Osteocyte (in vitro differentiated cells): ENCODE measurements at regions not wholly inside any gene's neighbourhood (a gene's known extent, or its start where the extent isn't known, plus 50 kb on each side); places are given as distances from the start of the nearest gene placed in this dataset.

Source experiments
- DNase-seq: peaks from one replicate; pipeline ENCODE4 v3.0.0; 2021; ENCODE audit warnings: mixed read lengths; ENCODE audit not compliant: unreplicated experiment; ENCODE audit errors: extremely low spot score
- H3K27ac Mint-ChIP-seq: one replicate; pipeline ENCODE4 v1.8.0; 2021; ENCODE audit warnings: mild to moderate bottlenecking, mixed read lengths; ENCODE audit not compliant: unreplicated experiment
- H3K27me3 Mint-ChIP-seq: one replicate; pipeline ENCODE4 v1.8.0; 2021; ENCODE audit warnings: mixed read lengths; ENCODE audit not compliant: unreplicated experiment
- H3K36me3 Mint-ChIP-seq: one replicate; pipeline ENCODE4 v1.8.0; 2021; ENCODE audit warnings: mixed read lengths; ENCODE audit not compliant: unreplicated experiment
- H3K4me1 Mint-ChIP-seq: one replicate; pipeline ENCODE4 v1.8.0; 2021; ENCODE audit warnings: mixed read lengths; ENCODE audit not compliant: unreplicated experiment
- H3K4me3 Mint-ChIP-seq: one replicate; pipeline ENCODE4 v1.8.0; 2021; ENCODE audit warnings: mild to moderate bottlenecking, moderate library complexity, mixed read lengths; ENCODE audit not compliant: unreplicated experiment
- H3K9me3 Mint-ChIP-seq: one replicate; pipeline ENCODE4 v1.8.0; 2021; ENCODE audit warnings: mixed read lengths; ENCODE audit not compliant: unreplicated experiment
- TF ChIP-seq, protein P1 (sequence below): fragments of 200-600 bp; sonication (generic); IDR thresholded peaks from 2 replicates; pipeline ENCODE4 v1.5.0; 2021; ENCODE audit warnings: antibody characterized with exemption, mild to moderate bottlenecking, moderate library complexity

DNA sequence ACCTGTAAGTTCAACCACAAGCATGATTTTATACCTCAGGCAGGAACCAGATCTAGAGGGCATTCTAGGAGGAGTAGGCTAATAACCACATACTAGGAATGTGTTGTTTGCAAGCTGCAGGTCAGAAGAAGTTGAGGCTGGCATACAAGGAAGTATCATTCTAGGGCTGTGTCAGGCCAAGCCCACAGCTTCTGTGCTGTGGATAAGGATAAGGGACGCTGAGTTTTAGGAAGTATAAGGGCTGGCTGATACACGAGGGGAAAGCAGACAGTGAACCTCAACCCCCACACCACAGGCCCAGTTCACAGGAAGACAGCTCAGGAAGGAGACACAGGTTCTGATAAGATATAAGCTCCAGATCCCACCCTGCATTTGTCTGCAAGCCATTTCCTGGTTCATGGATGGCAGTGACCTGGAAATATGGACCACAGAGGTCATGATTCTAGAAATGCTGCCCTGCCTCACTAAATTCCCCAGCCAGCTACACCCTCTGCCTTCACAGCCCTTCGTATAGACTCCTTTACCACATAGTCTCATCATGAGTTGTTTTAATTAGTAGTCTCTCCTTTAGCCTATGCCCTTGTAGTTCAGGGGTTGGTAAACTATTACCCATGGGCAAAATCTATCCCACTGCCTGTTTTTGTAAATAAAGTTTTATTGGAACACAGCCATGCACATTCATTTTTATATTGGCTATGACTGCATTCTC, 260.7 kb downstream of the OPA1 start:
- TF ChIP-seq, protein P1, sequence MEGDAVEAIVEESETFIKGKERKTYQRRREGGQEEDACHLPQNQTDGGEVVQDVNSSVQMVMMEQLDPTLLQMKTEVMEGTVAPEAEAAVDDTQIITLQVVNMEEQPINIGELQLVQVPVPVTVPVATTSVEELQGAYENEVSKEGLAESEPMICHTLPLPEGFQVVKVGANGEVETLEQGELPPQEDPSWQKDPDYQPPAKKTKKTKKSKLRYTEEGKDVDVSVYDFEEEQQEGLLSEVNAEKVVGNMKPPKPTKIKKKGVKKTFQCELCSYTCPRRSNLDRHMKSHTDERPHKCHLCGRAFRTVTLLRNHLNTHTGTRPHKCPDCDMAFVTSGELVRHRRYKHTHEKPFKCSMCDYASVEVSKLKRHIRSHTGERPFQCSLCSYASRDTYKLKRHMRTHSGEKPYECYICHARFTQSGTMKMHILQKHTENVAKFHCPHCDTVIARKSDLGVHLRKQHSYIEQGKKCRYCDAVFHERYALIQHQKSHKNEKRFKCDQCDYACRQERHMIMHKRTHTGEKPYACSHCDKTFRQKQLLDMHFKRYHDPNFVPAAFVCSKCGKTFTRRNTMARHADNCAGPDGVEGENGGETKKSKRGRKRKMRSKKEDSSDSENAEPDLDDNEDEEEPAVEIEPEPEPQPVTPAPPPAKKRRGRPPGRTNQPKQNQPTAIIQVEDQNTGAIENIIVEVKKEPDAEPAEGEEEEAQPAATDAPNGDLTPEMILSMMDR = no peak

DNA sequence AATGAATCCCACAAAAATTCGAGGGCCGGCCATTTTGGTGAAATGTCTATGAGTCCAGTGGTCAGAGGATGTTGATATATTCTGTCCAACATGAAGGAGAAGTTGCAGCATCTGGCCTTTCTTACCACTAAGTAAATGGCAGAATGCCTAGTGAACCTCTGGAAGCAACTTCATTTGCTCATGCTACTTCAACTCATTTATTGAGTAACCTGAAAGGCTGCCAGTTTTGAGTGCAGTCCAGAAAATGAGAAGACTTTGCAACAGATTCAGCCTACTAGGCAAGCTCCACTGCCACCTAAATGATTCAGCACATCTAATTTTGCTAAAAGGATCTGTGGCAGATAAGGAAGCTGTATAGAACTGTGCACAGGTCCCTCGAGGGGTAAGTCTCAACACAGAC, 265.0 kb downstream of the OPA1 start:
- no peaks in the 10 kb centered on the region for H3K9me3 Mint-ChIP-seq
- H3K36me3 Mint-ChIP-seq = no peaks in the 10 kb centered on the region
- peaks cover 49% of the 10 kb centered on the region for H3K27me3 Mint-ChIP-seq
- H3K4me1 Mint-ChIP-seq = peaks cover 4% of the 10 kb centered on the region
- no peak for DNase-seq
- TF ChIP-seq, protein P1 = no peak
- no peak overlapping the region for H3K4me3 Mint-ChIP-seq
- no peak overlapping the region for H3K27ac Mint-ChIP-seq

More for the DNA sequence above, 260.7 kb downstream of the OPA1 start:
- Mint-ChIP-seq H3K9me3 (no peaks in the 10 kb centered on the region), H3K4me3 (no peak overlapping the region), H3K36me3 (no peaks in the 10 kb centered on the region), H3K27ac (no peak overlapping the region), H3K4me1 (peaks cover 20% of the 10 kb centered on the region), H3K27me3 (peaks cover 23% of the 10 kb centered on the region)
- no peak for DNase-seq

DNA sequence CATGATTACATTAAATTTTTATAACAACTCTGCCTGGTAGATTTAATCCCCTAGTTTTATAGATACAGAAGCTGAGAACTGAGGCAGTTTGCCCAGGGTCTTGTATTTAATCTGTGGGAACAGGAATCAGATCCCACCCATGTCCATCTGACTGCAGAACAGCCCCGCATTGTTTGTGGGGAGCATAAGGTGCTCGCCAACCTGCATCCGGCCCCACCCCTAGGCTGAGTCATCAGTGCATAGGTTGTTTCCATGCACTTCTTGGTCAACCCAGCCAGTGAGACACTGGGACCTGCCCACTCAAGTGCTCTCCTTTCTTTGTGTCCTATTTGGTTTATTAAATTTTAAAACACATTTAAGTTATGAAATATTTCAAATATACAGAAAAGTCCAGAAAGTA, 266.2 kb downstream of the OPA1 start:
- Mint-ChIP-seq H3K4me3 (no peak overlapping the region), H3K4me1 (no peaks in the 10 kb centered on the region), H3K27ac (no peak overlapping the region), H3K9me3 (no peaks in the 10 kb centered on the region), H3K27me3 (peaks cover 56% of the 10 kb centered on the region), H3K36me3 (no peaks in the 10 kb centered on the region)
- no peak for DNase-seq
- TF ChIP-seq, protein P1 = no peak

DNA sequence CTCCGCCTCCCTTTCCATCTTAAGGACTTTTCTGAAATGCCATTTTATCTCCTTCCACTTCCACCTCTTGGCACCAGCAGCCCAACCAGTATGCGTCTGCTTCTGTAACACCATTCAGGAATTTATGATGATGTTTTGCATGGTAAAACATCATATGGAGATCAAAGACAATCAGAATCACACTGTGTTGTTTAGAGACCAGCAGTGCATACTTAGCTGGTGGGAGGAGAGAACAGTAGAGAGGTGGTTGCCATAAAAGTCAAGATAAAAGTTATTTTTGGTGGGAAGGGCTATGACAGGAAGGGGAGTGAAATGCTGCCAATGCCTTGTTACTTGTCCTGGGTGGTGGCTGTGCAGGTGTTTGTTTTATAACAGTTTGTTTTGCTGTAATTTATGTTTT, 268.0 kb downstream of the OPA1 start:
- Mint-ChIP-seq H3K4me3 (no peak overlapping the region), H3K27me3 (peaks cover 44% of the 10 kb centered on the region), H3K27ac (no peak overlapping the region), H3K36me3 (no peaks in the 10 kb centered on the region), H3K9me3 (no peaks in the 10 kb centered on the region), H3K4me1 (peaks cover 6% of the 10 kb centered on the region)
- TF ChIP-seq, protein P1 = no peak
- DNase-seq = no peak

DNA sequence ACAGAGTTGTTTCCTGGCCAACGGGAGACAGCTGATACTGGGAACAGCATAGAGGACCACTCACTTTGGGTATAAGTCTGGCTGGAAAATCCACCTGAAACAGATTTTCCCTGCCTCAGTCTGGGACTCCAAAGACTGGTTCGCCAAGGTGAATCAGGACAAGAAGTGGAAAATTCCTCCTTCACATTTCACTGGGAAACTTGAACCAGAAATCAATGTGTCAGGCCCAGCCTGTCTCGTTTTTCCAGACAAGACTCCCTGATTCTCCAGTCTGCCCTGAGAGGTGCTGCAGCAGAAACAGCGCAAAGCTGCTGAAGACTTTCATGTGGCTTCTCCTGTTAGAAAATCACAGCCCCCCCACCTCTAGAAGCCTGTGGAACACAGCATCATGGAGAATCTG, 269.8 kb downstream of the OPA1 start:
- TF ChIP-seq, protein P1 = no peak

More for the DNA sequence above, 269.8 kb downstream of the OPA1 start:
- Mint-ChIP-seq H3K36me3 (no peaks in the 10 kb centered on the region), H3K27ac (no peak overlapping the region), H3K4me3 (no peak overlapping the region), H3K9me3 (no peaks in the 10 kb centered on the region), H3K27me3 (peaks cover 33% of the 10 kb centered on the region), H3K4me1 (peaks cover 20% of the 10 kb centered on the region)
- DNase-seq = no peak
